ENCODE measurements at regions not wholly inside any gene's neighbourhood (a gene's known extent, or its start where the extent isn't known, plus 50 kb on each side); places are given as distances from the start of the nearest gene placed in this dataset.

DNA sequence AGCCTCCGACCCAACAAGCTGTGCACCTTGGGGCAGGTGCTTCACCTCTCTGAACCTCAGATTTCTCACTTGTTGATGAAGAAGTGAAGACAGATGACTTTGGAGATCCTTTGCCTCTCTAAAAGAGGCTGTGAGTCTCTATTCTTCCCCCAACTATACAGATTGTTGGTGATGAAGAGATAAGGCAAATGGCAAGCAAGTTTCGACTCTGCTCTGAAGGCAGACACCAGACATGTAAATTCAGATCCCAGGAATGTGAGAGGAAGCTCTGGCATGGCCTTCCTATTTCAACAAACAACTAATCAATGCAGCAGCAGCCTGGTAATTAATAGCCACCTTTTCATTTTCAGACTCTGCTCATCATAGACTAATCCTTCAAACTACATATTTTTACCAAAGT is 74.2 kb upstream of the EGR2 start:
- Histone ChIP-seq H3K27me3 (ENCODE audit: insufficient read depth, poor library complexity, severe bottlenecking) (no peaks in the 10 kb centered on the region), H3K36me3 (ENCODE audit: low read depth) (no peaks in the 10 kb centered on the region), H3K27ac (ENCODE audit: poor library complexity, severe bottlenecking) (no peak overlapping the region), H3K9me3 (ENCODE audit: severe bottlenecking) (no peaks in the 10 kb centered on the region), H3K4me3 (ENCODE audit: severe bottlenecking) (no peak overlapping the region), H3K4me1 (ENCODE audit: insufficient read depth, poor library complexity, severe bottlenecking) (peaks cover 7% of the 10 kb centered on the region)
- DNase-seq (ENCODE audit: low spot score) (no peak), ATAC-seq (ENCODE audit: low read depth) (no peak)
- no peak for TF ChIP-seq CTCF (IDR thresholded peaks at IDR 0.05; ENCODE audit: poor library complexity, severe bottlenecking)

DNA sequence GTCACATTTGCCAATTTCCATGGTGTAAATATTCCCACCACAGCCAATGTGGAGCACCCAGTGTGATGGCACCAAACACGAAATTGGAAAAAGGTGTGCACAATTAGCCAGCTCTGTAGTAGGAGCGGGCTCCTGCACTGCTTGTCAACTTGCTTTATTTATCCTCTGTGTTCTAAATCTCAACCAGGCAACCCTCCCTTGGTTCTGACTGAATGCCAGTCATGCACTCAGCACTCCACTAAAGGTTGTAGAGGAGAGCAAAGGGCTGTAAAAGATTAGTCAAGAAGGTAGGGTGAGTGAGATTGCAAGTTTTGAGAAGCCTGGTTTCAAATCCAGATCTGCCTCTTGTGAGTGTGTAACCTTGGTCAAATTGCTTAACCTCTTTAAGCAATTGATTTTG is 71.5 kb upstream of the EGR2 start:
- ATAC-seq (ENCODE audit: low read depth) = no peak
- Histone ChIP-seq H3K4me3 (ENCODE audit: severe bottlenecking) (no peak overlapping the region), H3K9me3 (ENCODE audit: severe bottlenecking) (no peaks in the 10 kb centered on the region), H3K27ac (ENCODE audit: poor library complexity, severe bottlenecking) (no peak overlapping the region), H3K4me1 (ENCODE audit: insufficient read depth, poor library complexity, severe bottlenecking) (peaks cover 7% of the 10 kb centered on the region), H3K27me3 (ENCODE audit: insufficient read depth, poor library complexity, severe bottlenecking) (no peaks in the 10 kb centered on the region), H3K36me3 (ENCODE audit: low read depth) (no peaks in the 10 kb centered on the region)
- no peak for TF ChIP-seq CTCF (IDR thresholded peaks at IDR 0.05; ENCODE audit: poor library complexity, severe bottlenecking)
- no peak for DNase-seq (ENCODE audit: low spot score)

GRCh38 chr10:62885684-62886461 is 69.7 kb upstream of the EGR2 start:
- Histone ChIP-seq H3K4me1 (ENCODE audit: insufficient read depth, poor library complexity, severe bottlenecking) (peaks cover 7% of the 10 kb centered on the region), H3K9me3 (ENCODE audit: severe bottlenecking) (no peaks in the 10 kb centered on the region), H3K36me3 (ENCODE audit: low read depth) (no peaks in the 10 kb centered on the region), H3K4me3 (ENCODE audit: severe bottlenecking) (no peak overlapping the region), H3K27me3 (ENCODE audit: insufficient read depth, poor library complexity, severe bottlenecking) (no peaks in the 10 kb centered on the region), H3K27ac (ENCODE audit: poor library complexity, severe bottlenecking) (no peak overlapping the region)
- ATAC-seq (ENCODE audit: low read depth) (peak; percentile 92), DNase-seq (ENCODE audit: low spot score) (no peak)
- TF ChIP-seq CTCF (IDR thresholded peaks at IDR 0.05; ENCODE audit: poor library complexity, severe bottlenecking) = no peak

- Histone ChIP-seq H3K9me3 (ENCODE audit: severe bottlenecking) (no peaks in the 10 kb centered on the region), H3K4me1 (ENCODE audit: insufficient read depth, poor library complexity, severe bottlenecking) (peaks cover 9% of the 10 kb centered on the region), H3K27ac (ENCODE audit: poor library complexity, severe bottlenecking) (no peak overlapping the region), H3K36me3 (ENCODE audit: low read depth) (no peaks in the 10 kb centered on the region), H3K4me3 (ENCODE audit: severe bottlenecking) (no peak overlapping the region), H3K27me3 (ENCODE audit: insufficient read depth, poor library complexity, severe bottlenecking) (no peaks in the 10 kb centered on the region)
- no peak for DNase-seq (ENCODE audit: low spot score)
- peak; percentile 88 for ATAC-seq (ENCODE audit: low read depth)
- no peak for TF ChIP-seq CTCF (IDR thresholded peaks at IDR 0.05; ENCODE audit: poor library complexity, severe bottlenecking)
Observed at GRCh38 chr10:62880162-62880561, 64.0 kb upstream of the EGR2 start.

DNA sequence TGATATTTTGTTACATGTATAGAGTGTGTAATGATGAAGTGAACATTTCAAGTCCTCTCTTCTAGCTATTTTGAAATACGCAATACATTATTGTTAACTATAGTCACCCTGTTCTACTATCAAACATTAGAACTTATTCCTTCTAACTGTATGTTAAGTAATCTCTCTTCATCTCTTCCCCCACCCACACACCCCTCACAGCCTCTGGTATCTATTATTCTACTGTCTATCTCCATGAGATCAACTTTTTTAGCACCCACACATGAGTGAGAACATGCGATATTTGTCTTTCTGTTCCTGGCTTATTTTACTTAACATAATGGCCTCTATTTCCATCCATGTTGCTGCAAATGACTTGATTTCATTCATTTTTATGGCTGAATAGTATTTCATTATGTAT is 57.7 kb upstream of the EGR2 start:
- DNase-seq (ENCODE audit: low spot score) = no peak
- no peaks in the 10 kb centered on the region for H3K9me3 ChIP-seq (ENCODE audit: severe bottlenecking)
- H3K27me3 ChIP-seq (ENCODE audit: insufficient read depth, poor library complexity, severe bottlenecking) = no peaks in the 10 kb centered on the region
- no peak overlapping the region for H3K4me3 ChIP-seq (ENCODE audit: severe bottlenecking)
- no peak overlapping the region for H3K27ac ChIP-seq (ENCODE audit: poor library complexity, severe bottlenecking)
- no peak for ATAC-seq (ENCODE audit: low read depth)
- no peaks in the 10 kb centered on the region for H3K36me3 ChIP-seq (ENCODE audit: low read depth)
- no peaks in the 10 kb centered on the region for H3K4me1 ChIP-seq (ENCODE audit: insufficient read depth, poor library complexity, severe bottlenecking)
- no peak for TF ChIP-seq CTCF (IDR thresholded peaks at IDR 0.05; ENCODE audit: poor library complexity, severe bottlenecking)

All from RWPE2 (cell line).